ENCODE measurements at regions not wholly inside any gene's neighbourhood (a gene's known extent, or its start where the extent isn't known, plus 50 kb on each side); places are given as distances from the start of the nearest gene placed in this dataset.

- Histone ChIP-seq H3K27me3 (replicated peaks; ENCODE audit: control insufficient read depth, insufficient read depth, low read length) (no peaks in the 10 kb centered on the region; the same call in 1 of the 2 replicates), H3K36me3 (ENCODE audit: control insufficient read depth, insufficient read depth, low read length) (no peaks in the 10 kb centered on the region), H3K4me3 (replicated peaks; ENCODE audit: low read depth, low read length) (no peak overlapping the region)
- no peak for DNase-seq (ENCODE audit: extremely low read depth, insufficient read length)
- no peak for TF ChIP-seq CTCF (IDR thresholded peaks at IDR 0.05; ENCODE audit: insufficient read depth, low read length, poor library complexity, severe bottlenecking)
These were observed 164.7 kb upstream of the TARS1 start for GRCh38 chr5:33275921-33276627.

DNA sequence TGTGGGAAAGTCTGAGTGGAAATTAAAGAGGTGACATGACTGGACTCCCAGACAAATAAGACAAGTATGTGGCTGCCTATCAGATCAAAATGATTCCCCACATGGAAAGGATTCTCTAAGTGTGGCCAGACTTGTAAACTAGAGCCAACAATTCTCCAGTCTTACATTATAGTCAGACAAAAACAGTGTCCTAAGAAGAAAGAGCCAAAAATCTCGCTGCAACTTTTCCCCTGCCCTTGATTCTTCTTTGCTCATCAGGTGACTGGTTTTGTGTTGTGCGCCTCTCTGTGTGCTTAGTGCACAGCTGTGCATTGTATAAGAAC lies 164.2 kb upstream of the TARS1 start:
- no peak for TF ChIP-seq CTCF (IDR thresholded peaks at IDR 0.05; ENCODE audit: insufficient read depth, low read length, poor library complexity, severe bottlenecking)
- no peaks in the 10 kb centered on the region; the same call in 1 of the 2 replicates for H3K27me3 ChIP-seq (replicated peaks; ENCODE audit: control insufficient read depth, insufficient read depth, low read length)
- DNase-seq (ENCODE audit: extremely low read depth, insufficient read length): no peak
- no peaks in the 10 kb centered on the region for H3K36me3 ChIP-seq (ENCODE audit: control insufficient read depth, insufficient read depth, low read length)
- no peak overlapping the region for H3K4me3 ChIP-seq (replicated peaks; ENCODE audit: low read depth, low read length)

GRCh38 chr5:33277061-33277650 lies 163.6 kb upstream of the TARS1 start:
- Histone ChIP-seq H3K4me3 (replicated peaks; ENCODE audit: low read depth, low read length) (no peak overlapping the region), H3K36me3 (ENCODE audit: control insufficient read depth, insufficient read depth, low read length) (no peaks in the 10 kb centered on the region), H3K27me3 (replicated peaks; ENCODE audit: control insufficient read depth, insufficient read depth, low read length) (no peaks in the 10 kb centered on the region; the same call in 1 of the 2 replicates)
- DNase-seq (ENCODE audit: extremely low read depth, insufficient read length): no peak
- no peak for TF ChIP-seq CTCF (IDR thresholded peaks at IDR 0.05; ENCODE audit: insufficient read depth, low read length, poor library complexity, severe bottlenecking)

DNA sequence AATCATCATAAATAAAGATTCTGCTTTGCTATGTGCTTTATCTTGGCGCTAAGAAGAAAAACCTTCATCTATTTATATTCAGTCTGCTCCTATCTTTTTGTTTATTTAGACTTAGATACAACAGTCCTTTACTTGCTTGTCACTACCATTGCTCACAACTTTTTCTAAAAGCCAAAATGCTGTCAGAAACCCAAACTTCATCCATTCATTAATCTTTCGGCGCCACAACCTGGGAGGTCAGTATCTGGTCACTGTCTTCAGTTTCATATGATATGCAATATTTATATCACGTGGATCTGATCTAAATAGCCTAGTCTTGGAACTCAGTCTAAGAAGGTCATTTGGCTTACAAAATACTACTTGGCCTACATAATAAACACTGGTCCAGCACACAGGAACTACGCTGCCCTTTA lies 159.3 kb upstream of the TARS1 start:
- Histone ChIP-seq H3K4me3 (replicated peaks; ENCODE audit: low read depth, low read length) (no peak overlapping the region), H3K27me3 (replicated peaks; ENCODE audit: control insufficient read depth, insufficient read depth, low read length) (no peaks in the 10 kb centered on the region; the same call in 1 of the 2 replicates), H3K36me3 (ENCODE audit: control insufficient read depth, insufficient read depth, low read length) (no peaks in the 10 kb centered on the region)
- no peak for TF ChIP-seq CTCF (IDR thresholded peaks at IDR 0.05; ENCODE audit: insufficient read depth, low read length, poor library complexity, severe bottlenecking)
- DNase-seq (ENCODE audit: extremely low read depth, insufficient read length): no peak

- no peaks in the 10 kb centered on the region for H3K36me3 ChIP-seq (ENCODE audit: control insufficient read depth, insufficient read depth, low read length)
- H3K27me3 ChIP-seq (replicated peaks; ENCODE audit: control insufficient read depth, insufficient read depth, low read length): no peaks in the 10 kb centered on the region
- DNase-seq (ENCODE audit: extremely low read depth, insufficient read length): no peak
- no peak overlapping the region for H3K4me3 ChIP-seq (replicated peaks; ENCODE audit: low read depth, low read length)
- TF ChIP-seq CTCF (IDR thresholded peaks at IDR 0.05; ENCODE audit: insufficient read depth, low read length, poor library complexity, severe bottlenecking): no peak
These were observed 158.6 kb upstream of the TARS1 start for GRCh38 chr5:33282157-33282556.

All from GM06990 (cell line).